H1 (cell line): ENCODE measurements at regions not wholly inside any gene's neighbourhood (a gene's known extent, or its start where the extent isn't known, plus 50 kb on each side); places are given as distances from the start of the nearest gene placed in this dataset.
"Not testable (repeated sequence)": the region's sequence is repeated elsewhere in the genome, so short reads cannot be mapped to it uniquely, and the experiment has no call there.

Source experiments
- CTCF ChIA-PET: fragments of 300-600 bp; sonication (Branson Sonifier 250); formaldehyde crosslinking; loops from one replicate; lab custom pipeline; 2021; ENCODE audit not compliant: partially characterized antibody; lab: Charles Lee
- POLR2A ChIA-PET: fragments of 300-600 bp; sonication (Branson Sonifier 250); formaldehyde crosslinking; loops from one replicate; lab custom pipeline; 2021; ENCODE audit warnings: inconsistent platforms; ENCODE audit not compliant: partially characterized antibody; lab: Charles Lee
- DNase-seq, 2 experiments: peaks; one replicate each; pipeline versions ENCODE4 v3.0.0 to v3.0.0-alpha.2; 2010 to 2022; ENCODE audit warnings: low spot score in 2 of 2, low read depth in 1 of 2, mixed read lengths in 1 of 2
- FAIRE-seq: peaks from 2 replicates; lab custom pipeline; 2011; peaks lifted over from hg19 to GRCh38; lab: Jason Lieb, UNC
- H2AFZ ChIP-seq: 2 replicates; pipeline ENCODE4 v1.8.1; 2012; ENCODE audit warnings: low read length, inconsistent platforms
- H2AK5ac ChIP-seq: 2 replicates; pipeline ENCODE4 v1.6.1; 2013; ENCODE audit warnings: low read depth, low read length
- H2BK120ac ChIP-seq: replicated peaks from 2 replicates; pipeline ENCODE3; 2013; ENCODE audit warnings: low read depth, low read length, inconsistent platforms
- H2BK12ac ChIP-seq: 2 replicates; pipeline ENCODE4 v1.6.1; 2013; ENCODE audit warnings: low read depth, low read length
- H2BK15ac ChIP-seq: 2 replicates; pipeline ENCODE4 v1.6.1; 2013; ENCODE audit warnings: low read length
- H2BK20ac ChIP-seq: 2 replicates; pipeline ENCODE4 v1.6.1; 2013; ENCODE audit warnings: low read length
- H2BK5ac ChIP-seq: 2 replicates; pipeline ENCODE4 v1.6.1; 2013; ENCODE audit warnings: low read depth, low read length
- H3K14ac ChIP-seq: 2 replicates; pipeline ENCODE4 v1.6.1; 2013; ENCODE audit warnings: inconsistent platforms; ENCODE audit not compliant: insufficient read length
- H3K18ac ChIP-seq: 2 replicates; pipeline ENCODE4 v1.6.1; 2013; ENCODE audit warnings: low read length; ENCODE audit errors: extremely low read depth
- H3K23ac ChIP-seq: 2 replicates; pipeline ENCODE4 v1.6.1; 2013; ENCODE audit warnings: inconsistent platforms; ENCODE audit not compliant: insufficient read length
- H3K23me2 ChIP-seq: 2 replicates; pipeline ENCODE4 v1.6.1; 2013; ENCODE audit warnings: low read depth, low read length
- H3K27ac ChIP-seq: 2 replicates; pipeline ENCODE4 v1.6.1; 2011; ENCODE audit warnings: low read depth, low read length, inconsistent platforms
- H3K27me3 ChIP-seq, 4 experiments: replicated peaks in 1 of 4; 1 replicate in 1 of 4; 2 replicates in 3 of 4; pipeline versions ENCODE4 v1.6.1 to v1.8.1; 2011 to 2013; ENCODE audit warnings: low read length in 3 of 4, mild to moderate bottlenecking in 3 of 4, inconsistent platforms in 2 of 4, mixed read lengths in 2 of 4, moderate library complexity in 1 of 4; ENCODE audit not compliant: control insufficient read depth in 3 of 4, insufficient read depth in 3 of 4; ENCODE audit errors: extremely low read depth in 1 of 4
- H3K36me3 ChIP-seq, 4 experiments: 2 replicates each; pipeline versions ENCODE4 v1.6.1 to v1.8.1; 2011 to 2013; ENCODE audit warnings: mild to moderate bottlenecking in 4 of 4, low read length in 3 of 4, moderate library complexity in 2 of 4, control low read depth in 1 of 4, inconsistent platforms in 1 of 4; ENCODE audit not compliant: insufficient read depth in 4 of 4, control insufficient read depth in 2 of 4
- H3K4ac ChIP-seq: replicated peaks from 2 replicates; pipeline ENCODE3; 2013; ENCODE audit warnings: low read length, low read depth, mixed read lengths, inconsistent platforms; ENCODE audit not compliant: insufficient read length
- H3K4me1 ChIP-seq, 4 experiments: replicated peaks in 1 of 4; 1 replicate in 1 of 4; 2 replicates in 3 of 4; pipeline versions ENCODE4 v1.6.1 to v1.8.1; 2011 to 2013; ENCODE audit warnings: low read length in 3 of 4, inconsistent platforms in 2 of 4, mixed read lengths in 1 of 4; ENCODE audit not compliant: insufficient read depth in 4 of 4, control insufficient read depth in 3 of 4
- H3K4me2 ChIP-seq, 2 experiments: 2 replicates each; pipeline versions ENCODE4 v1.6.1 to v1.8.1; 2011 to 2013; ENCODE audit warnings: low read depth in 2 of 2, low read length in 2 of 2, control low read depth in 1 of 2, inconsistent platforms in 1 of 2, mild to moderate bottlenecking in 1 of 2; ENCODE audit not compliant: insufficient read depth in 1 of 2
- H3K4me3 ChIP-seq, 4 experiments: fragments of 200-600, 300-600 bp in 1 of 4; sonication (generic), shearing (Covaris generic), sonication (Bioruptor Twin) in 1 of 4; 2 replicates each; pipeline versions ENCODE4 v1.5.1 to v1.8.1; 2011 to 2016; ENCODE audit warnings: low read length in 4 of 4, low read depth in 3 of 4, control low read depth in 2 of 4, inconsistent platforms in 2 of 4, mild to moderate bottlenecking in 2 of 4, mixed read lengths in 1 of 4, moderate library complexity in 1 of 4; ENCODE audit not compliant: insufficient read depth in 2 of 4; ENCODE audit errors: extremely low read depth in 1 of 4
- H3K56ac ChIP-seq: replicated peaks from 2 replicates; pipeline ENCODE3; 2013; ENCODE audit warnings: low read depth, mild to moderate bottlenecking, mixed read lengths, low read length, inconsistent platforms; ENCODE audit not compliant: insufficient read length
- H3K79me1 ChIP-seq: 2 replicates; pipeline ENCODE4 v1.6.1; 2013; ENCODE audit warnings: low read depth, low read length, control low read depth
- H3K79me2 ChIP-seq, 2 experiments: 2 replicates each; pipeline versions ENCODE4 v1.6.1 to v1.8.1; 2012 to 2013; ENCODE audit warnings: low read length in 2 of 2, mild to moderate bottlenecking in 2 of 2, inconsistent platforms in 1 of 2; ENCODE audit not compliant: insufficient read depth in 2 of 2, control insufficient read depth in 1 of 2
- H3K9ac ChIP-seq, 4 experiments: replicated peaks in 1 of 4; 1 replicate in 1 of 4; 2 replicates in 3 of 4; pipeline versions ENCODE4 v1.6.1 to v1.8.1; 2011 to 2013; ENCODE audit warnings: low read depth in 3 of 4, low read length in 3 of 4, control low read depth in 2 of 4, mild to moderate bottlenecking in 2 of 4, moderate library complexity in 2 of 4, inconsistent platforms in 1 of 4; ENCODE audit errors: extremely low read depth in 1 of 4
- H3K9me3 ChIP-seq, 2 experiments: 2 replicates each; pipeline versions ENCODE4 v1.6.1 to v1.8.1; 2012 to 2013; ENCODE audit warnings: mild to moderate bottlenecking in 2 of 2, moderate library complexity in 2 of 2, control low read depth in 1 of 2, inconsistent platforms in 1 of 2, low read depth in 1 of 2, low read length in 1 of 2, mixed read lengths in 1 of 2; ENCODE audit not compliant: insufficient read depth in 2 of 2
- H4K20me1 ChIP-seq, 2 experiments: replicated peaks in 1 of 2; 2 replicates each; pipeline versions ENCODE3 to v1.8.1; 2011 to 2013; ENCODE audit warnings: inconsistent platforms in 2 of 2, low read length in 2 of 2, mild to moderate bottlenecking in 1 of 2; ENCODE audit not compliant: insufficient read depth in 2 of 2, control insufficient read depth in 1 of 2
- H4K5ac ChIP-seq: 2 replicates; pipeline ENCODE4 v1.6.1; 2013; ENCODE audit warnings: low read length, low read depth, mixed read lengths, inconsistent platforms; ENCODE audit not compliant: insufficient read length
- H4K8ac ChIP-seq: 2 replicates; pipeline ENCODE4 v1.8.0; 2013; ENCODE audit warnings: mild to moderate bottlenecking, moderate library complexity, low read length, inconsistent platforms; ENCODE audit not compliant: insufficient read depth; ENCODE audit errors: extremely low read depth
- H4K91ac ChIP-seq: replicated peaks from 2 replicates; pipeline ENCODE3; 2013; ENCODE audit warnings: low read length, mixed read lengths, inconsistent platforms; ENCODE audit not compliant: insufficient read length
- WGBS, 2 experiments: shearing (Covaris generic) in 1 of 2; methylation state at CpG; one replicate each; pipeline versions ENCODE4 v1.1.6 to v1.1.7; 2013 to 2015; ENCODE audit warnings: low lambda C conversion rate in 2 of 2, mixed read lengths in 2 of 2, inconsistent platforms in 1 of 2, low coverage in 1 of 2, missing lambda C conversion rate in 1 of 2; ENCODE audit not compliant: insufficient replicate concordance in 2 of 2, insufficient coverage in 1 of 2, insufficient read length in 1 of 2; ENCODE audit errors: extremely low coverage in 1 of 2, missing lambda C conversion rate in 1 of 2; 5-methylcytosine and 5-hydroxymethylcytosine counted together

GRCh38 chr9:65566018-65566417 is 109.7 kb upstream of the ZNG1E start:
- H3K14ac ChIP-seq, H2BK15ac ChIP-seq, H2AFZ ChIP-seq, H3K56ac ChIP-seq, H3K4ac ChIP-seq, H3K4me2 ChIP-seq, H4K5ac ChIP-seq, H3K79me1 ChIP-seq, H2BK12ac ChIP-seq, H3K23ac ChIP-seq, H3K27me3 ChIP-seq, H4K91ac ChIP-seq, H4K8ac ChIP-seq, H4K20me1 ChIP-seq, H2BK120ac ChIP-seq, H3K9ac ChIP-seq, H2BK5ac ChIP-seq, FAIRE-seq, DNase-seq, H3K36me3 ChIP-seq, H3K27ac ChIP-seq, H2BK20ac ChIP-seq, CTCF ChIA-PET, POLR2A ChIA-PET, H2AK5ac ChIP-seq, H3K18ac ChIP-seq, H3K4me3 ChIP-seq, H3K79me2 ChIP-seq, H3K4me1 ChIP-seq, H3K23me2 ChIP-seq: not testable (repeated sequence)
- WGBS, 2 experiments: 80% methylated on average over 2 of the region's 20 CpGs; no CpG with 5 or more reads in 1 of the 2 experiments
- peaks cover 0 to 15% of the 10 kb centered on the region in 2 experiments; a peak in 1 of 4 replicates for H3K9me3 ChIP-seq

DNA sequence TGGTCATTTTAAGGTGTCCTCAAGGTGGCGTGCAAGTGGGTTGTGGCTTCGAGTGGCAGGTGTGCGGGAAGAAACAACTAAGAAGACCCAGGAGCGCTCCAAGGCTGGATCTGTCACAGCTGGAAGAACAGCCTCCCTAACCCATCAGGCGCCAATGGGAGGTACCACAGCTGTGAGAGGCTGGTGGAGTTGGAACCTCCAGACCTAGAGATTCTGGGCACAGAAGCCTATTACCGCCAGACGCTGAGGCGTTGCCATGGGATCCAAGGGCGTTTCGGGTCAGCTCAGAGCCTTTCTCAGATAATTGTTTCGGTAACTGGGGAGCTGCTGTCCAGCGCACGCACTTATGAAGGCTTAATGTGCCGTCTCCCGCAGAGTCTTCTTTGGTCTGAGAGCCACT is 156.7 kb upstream of the ZNG1E start:
- H4K91ac ChIP-seq, H4K5ac ChIP-seq, H3K18ac ChIP-seq, H2BK15ac ChIP-seq, H3K4me2 ChIP-seq, DNase-seq, H3K4me1 ChIP-seq, H3K9me3 ChIP-seq, H3K14ac ChIP-seq, H2AFZ ChIP-seq, CTCF ChIA-PET, H2AK5ac ChIP-seq, H2BK5ac ChIP-seq, H2BK20ac ChIP-seq, H2BK120ac ChIP-seq, FAIRE-seq, H3K79me1 ChIP-seq, H3K23me2 ChIP-seq, H3K79me2 ChIP-seq, H3K9ac ChIP-seq, H4K8ac ChIP-seq, H2BK12ac ChIP-seq, H3K27ac ChIP-seq, H3K4ac ChIP-seq, H3K27me3 ChIP-seq, H3K23ac ChIP-seq, H3K56ac ChIP-seq, H3K4me3 ChIP-seq, POLR2A ChIA-PET, H3K36me3 ChIP-seq, H4K20me1 ChIP-seq: not testable (repeated sequence)
- WGBS, 2 experiments: no CpG with 5 or more reads among the region's 15 CpGs
